ENCODE measurements at regions not wholly inside any gene's neighbourhood (a gene's known extent, or its start where the extent isn't known, plus 50 kb on each side); places are given as distances from the start of the nearest gene placed in this dataset.
A peak's percentile ranks its signal among the peaks of the same experiment; 100 is the strongest.

GRCh38 chr17:77453613-77454241 lies 313.0 kb downstream of the SEC14L1 start:
- peak overlapping the region; percentile 86 for H3K27ac ChIP-seq (replicated peaks)
- H3K4me3 ChIP-seq = peak overlapping the region; percentile 66
- no peak for DNase-seq
- TF ChIP-seq CTCF (IDR thresholded peaks at IDR 0.05; ENCODE audit: borderline replicate concordance) = no peak
- H3K36me3 ChIP-seq = no peaks in the 10 kb centered on the region
- H3K4me1 ChIP-seq = peaks cover 97% of the 10 kb centered on the region
- intact Hi-C loops (cut with micrococcal nuclease) = no loop called here
- H3K9me3 ChIP-seq (replicated peaks) = no peaks in the 10 kb centered on the region
- no peaks in the 10 kb centered on the region for H3K27me3 ChIP-seq (ENCODE audit: low read depth)

- no peak for TF ChIP-seq CTCF (IDR thresholded peaks at IDR 0.05; ENCODE audit: borderline replicate concordance)
- DNase-seq = no peak
- Histone ChIP-seq H3K27ac (replicated peaks) (peak overlapping the region; percentile 86), H3K4me1 (peaks cover 97% of the 10 kb centered on the region), H3K9me3 (replicated peaks) (no peaks in the 10 kb centered on the region), H3K36me3 (no peaks in the 10 kb centered on the region), H3K27me3 (ENCODE audit: low read depth) (no peaks in the 10 kb centered on the region), H3K4me3 (peak overlapping the region; percentile 66)
- intact Hi-C loops (cut with micrococcal nuclease) = no loop called here
Measured at GRCh38 chr17:77454242-77455095, 313.7 kb downstream of the SEC14L1 start.

GRCh38 chr17:77455111-77455890 lies 314.5 kb downstream of the SEC14L1 start:
- H3K9me3 ChIP-seq (replicated peaks) = no peaks in the 10 kb centered on the region
- no peak for TF ChIP-seq CTCF (IDR thresholded peaks at IDR 0.05; ENCODE audit: borderline replicate concordance)
- DNase-seq = no peak
- H3K4me3 ChIP-seq = no peak overlapping the region
- peak overlapping the region; percentile 86 for H3K27ac ChIP-seq (replicated peaks)
- intact Hi-C loops (cut with micrococcal nuclease) = no loop called here
- H3K4me1 ChIP-seq = peaks cover 97% of the 10 kb centered on the region
- H3K36me3 ChIP-seq = no peaks in the 10 kb centered on the region
- no peaks in the 10 kb centered on the region for H3K27me3 ChIP-seq (ENCODE audit: low read depth)

- DNase-seq = no peak
- H3K4me3 ChIP-seq = no peak overlapping the region
- no peaks in the 10 kb centered on the region for H3K9me3 ChIP-seq (replicated peaks)
- H3K4me1 ChIP-seq = peaks cover 97% of the 10 kb centered on the region
- no peak for TF ChIP-seq CTCF (IDR thresholded peaks at IDR 0.05; ENCODE audit: borderline replicate concordance)
- peak overlapping the region; percentile 86 for H3K27ac ChIP-seq (replicated peaks)
- intact Hi-C loops (cut with micrococcal nuclease) = no loop called here
- no peaks in the 10 kb centered on the region for H3K27me3 ChIP-seq (ENCODE audit: low read depth)
- no peaks in the 10 kb centered on the region for H3K36me3 ChIP-seq
Measured at GRCh38 chr17:77455891-77456260, 315.1 kb downstream of the SEC14L1 start.

- no peak for TF ChIP-seq CTCF (IDR thresholded peaks at IDR 0.05; ENCODE audit: borderline replicate concordance)
- intact Hi-C loops (cut with micrococcal nuclease) = no loop called here
- peak overlapping the region; percentile 22 for H3K27ac ChIP-seq (replicated peaks)
Measured at GRCh38 chr17:77456271-77456950, 315.6 kb downstream of the SEC14L1 start.

More at GRCh38 chr17:77456271-77456950, 315.6 kb downstream of the SEC14L1 start:
- Histone ChIP-seq H3K4me1 (peaks cover 97% of the 10 kb centered on the region), H3K36me3 (no peaks in the 10 kb centered on the region), H3K4me3 (no peak overlapping the region), H3K27me3 (ENCODE audit: low read depth) (no peaks in the 10 kb centered on the region), H3K9me3 (replicated peaks) (no peaks in the 10 kb centered on the region)
- no peak for DNase-seq

All from left ventricle myocardium inferior (tissue), 1 donor.